HCT116 (cell line): ENCODE measurements at regions not wholly inside any gene's neighbourhood (a gene's known extent, or its start where the extent isn't known, plus 50 kb on each side); places are given as distances from the start of the nearest gene placed in this dataset.

ENCODE experiments used
- ATAC-seq: fragments of 200-7000 bp; cut with Tn5 transposase; 2 replicates; pipeline ENCODE4 v1.9.1; 2020; ENCODE audit warnings: mild to moderate bottlenecking, moderate library complexity
- BruUV-seq: library from RNA; stranded (reverse); fragments of 400-500 nt; replicated peaks from 2 replicates; lab custom pipeline; 2021; lab: Mats Ljungman, UMichigan
- CTCF ChIA-PET: fragments of 300-600 bp; sonication (Branson Sonifier 250); formaldehyde crosslinking; loops from one replicate; lab custom pipeline; 2021; ENCODE audit warnings: antibody characterized with exemption; lab: Charles Lee
- POLR2A ChIA-PET: fragments of 300-600, 350-600 bp; sonication (Branson Sonifier 250); formaldehyde crosslinking; loops from one replicate; lab custom pipeline; 2021; ENCODE audit warnings: antibody characterized with exemption; lab: Charles Lee
- RAD21 ChIA-PET, 2 experiments: fragments of 300-600 bp; sonication (Branson Sonifier 250); formaldehyde crosslinking; loops; one replicate each; lab custom pipeline; 2023; ENCODE audit warnings: low total read pairs in 2 of 2; ENCODE audit not compliant: uncharacterized antibody in 2 of 2, unreplicated experiment in 2 of 2, low non-redundant PET in 1 of 2; lab: Charles Lee
- DNase-seq: peaks from one replicate; pipeline ENCODE4 v3.0.0-alpha.2; 2010; ENCODE audit warnings: low read depth, low spot score
- H2AFZ ChIP-seq: fragments of 200-600 bp; shearing (Covaris generic), sonication (generic); 2 replicates; pipeline ENCODE4 v1.6.1; 2017; ENCODE audit warnings: low read depth, mixed run types, mixed read lengths, antibody characterized with exemption, low read length; ENCODE audit not compliant: poor library complexity, severe bottlenecking
- H3K27ac ChIP-seq: 2 replicates; pipeline ENCODE4 v1.5.1; 2012; ENCODE audit warnings: low read depth, low read length
- H3K27me3 ChIP-seq: fragments of 200-600 bp; sonication (generic); 2 replicates; pipeline ENCODE4 v1.6.1; 2016; ENCODE audit warnings: mixed run types, low read length, mixed read lengths; ENCODE audit not compliant: insufficient read depth
- H3K36me3 ChIP-seq, 2 experiments: fragments of 200-500 bp in 1 of 2; fragments of 200-600 bp in 1 of 2; sonication (Bioruptor generic) in 1 of 2; sonication (generic) in 1 of 2; 2 replicates each; pipeline versions ENCODE4 v1.5.1 to v1.6.1; 2014 to 2016; ENCODE audit warnings: low read length in 2 of 2, inconsistent platforms in 1 of 2, mixed read lengths in 1 of 2, mixed run types in 1 of 2; ENCODE audit not compliant: insufficient read depth in 2 of 2, control insufficient read depth in 1 of 2
- H3K4me1 ChIP-seq, 2 experiments: fragments of 200-600 bp in 1 of 2; sonication (generic) in 1 of 2; 2 replicates each; pipeline versions ENCODE4 v1.5.1 to v1.6.1; 2012 to 2017; ENCODE audit warnings: low read length in 2 of 2, inconsistent platforms in 1 of 2, mild to moderate bottlenecking in 1 of 2, mixed read lengths in 1 of 2, mixed run types in 1 of 2, moderate library complexity in 1 of 2; ENCODE audit not compliant: insufficient read depth in 2 of 2, control insufficient read depth in 1 of 2
- H3K4me2 ChIP-seq: fragments of 200-600 bp; sonication (generic); 2 replicates; pipeline ENCODE4 v1.6.1; 2017; ENCODE audit warnings: mixed run types, low read length, mixed read lengths
- H3K4me3 ChIP-seq, 2 experiments: fragments of 200-600 bp in 1 of 2; sonication (generic) in 1 of 2; replicated peaks in 1 of 2; 2 replicates each; pipeline ENCODE4 v1.5.1; 2011 to 2016; ENCODE audit warnings: low read length in 2 of 2, control low read depth in 1 of 2, low read depth in 1 of 2, mild to moderate bottlenecking in 1 of 2, mixed read lengths in 1 of 2, mixed run types in 1 of 2
- H3K79me2 ChIP-seq: fragments of 200-600 bp; sonication (generic); 2 replicates; pipeline ENCODE4 v1.6.1; 2017; ENCODE audit warnings: mild to moderate bottlenecking, mixed run types, low read length, moderate library complexity, mixed read lengths; ENCODE audit not compliant: insufficient read depth
- H3K9ac ChIP-seq: fragments of 200-600 bp; sonication (generic); 2 replicates; pipeline ENCODE4 v1.6.1; 2016; ENCODE audit warnings: low read length, mixed read lengths
- H3K9me2 ChIP-seq: fragments of 200-600 bp; sonication (generic), shearing (Covaris generic); 2 replicates; pipeline ENCODE4 v1.6.1; 2017; ENCODE audit warnings: mixed run types, mild to moderate bottlenecking, moderate library complexity; ENCODE audit not compliant: insufficient read depth
- H3K9me3 ChIP-seq, 2 experiments: fragments of 200-500 bp in 1 of 2; fragments of 200-600 bp in 1 of 2; sonication (Bioruptor generic) in 1 of 2; sonication (generic) in 1 of 2; 2 replicates each; pipeline ENCODE4 v1.6.1; 2014 to 2017; ENCODE audit warnings: low read length in 2 of 2, mixed read lengths in 2 of 2, inconsistent platforms in 1 of 2, low read depth in 1 of 2, mild to moderate bottlenecking in 1 of 2, mixed run types in 1 of 2, moderate library complexity in 1 of 2; ENCODE audit not compliant: control insufficient read depth in 1 of 2, insufficient read depth in 1 of 2
- H4K20me1 ChIP-seq: fragments of 200-600 bp; sonication (generic), shearing (Covaris generic); 2 replicates; pipeline ENCODE4 v1.6.1; 2017; ENCODE audit warnings: mixed run types, mild to moderate bottlenecking, moderate library complexity; ENCODE audit not compliant: insufficient read depth
- ATF3 ChIP-seq: IDR thresholded peaks from 2 replicates; pipeline ENCODE4 v1.6.1; 2012
- CBX3 ChIP-seq: IDR thresholded peaks from 2 replicates; pipeline ENCODE4 v1.6.1; 2012; ENCODE audit warnings: low read depth
- CEBPB ChIP-seq: IDR thresholded peaks from 2 replicates; pipeline ENCODE4 v1.6.1; 2012; ENCODE audit warnings: low read depth
- CTCF ChIP-seq, 3 experiments: fragments of 200-600 bp in 1 of 3; sonication (generic) in 1 of 3; IDR thresholded peaks in 2 of 3; conservative IDR thresholded peaks in 1 of 3; 2 replicates each; pipeline ENCODE4 v1.5.1; 2012 to 2017; ENCODE audit warnings: low read depth in 2 of 3, low read length in 2 of 3, antibody characterized with exemption in 1 of 3, borderline replicate concordance in 1 of 3, control low read depth in 1 of 3, mild to moderate bottlenecking in 1 of 3, mixed read lengths in 1 of 3, mixed run types in 1 of 3, moderate library complexity in 1 of 3; ENCODE audit not compliant: insufficient read depth in 1 of 3
- ELF1 ChIP-seq: IDR thresholded peaks from 2 replicates; pipeline ENCODE4 v1.6.1; 2012; ENCODE audit warnings: low read depth, borderline replicate concordance
- EZH2phosphoT487 ChIP-seq: fragments of 200-600 bp; IDR thresholded peaks from 2 replicates; pipeline ENCODE4 v1.6.1; 2018; ENCODE audit warnings: antibody characterized with exemption, borderline replicate concordance
- FOSL1 ChIP-seq: IDR thresholded peaks from 2 replicates; pipeline ENCODE4 v1.6.1; 2012; ENCODE audit warnings: low read depth
- JUND ChIP-seq: IDR thresholded peaks from 2 replicates; pipeline ENCODE4 v1.6.1; 2012
- POLR2A ChIP-seq: IDR thresholded peaks from 2 replicates; pipeline ENCODE4 v1.7.0; 2011; ENCODE audit warnings: borderline replicate concordance; ENCODE audit not compliant: insufficient read depth, insufficient read length; ENCODE audit errors: extremely low read depth
- POLR2AphosphoS5 ChIP-seq: IDR thresholded peaks from 2 replicates; pipeline ENCODE4 v1.6.1; 2011; ENCODE audit warnings: mild to moderate bottlenecking, low read depth, low read length, moderate library complexity
- RAD21 ChIP-seq: IDR thresholded peaks from 2 replicates; pipeline ENCODE4 v1.6.1; 2012; ENCODE audit warnings: low read depth, mild to moderate bottlenecking
- SIN3A ChIP-seq: IDR thresholded peaks from 2 replicates; pipeline ENCODE4 v1.6.1; 2012; ENCODE audit warnings: low read depth
- SP1 ChIP-seq: IDR thresholded peaks from 2 replicates; pipeline ENCODE4 v1.6.1; 2012; ENCODE audit warnings: low read depth
- SRF ChIP-seq: IDR thresholded peaks from 2 replicates; pipeline ENCODE4 v1.6.1; 2012; ENCODE audit warnings: low read depth
- TCF7L2 ChIP-seq: IDR thresholded peaks from 2 replicates; pipeline ENCODE4 v1.7.0; 2011; ENCODE audit warnings: borderline replicate concordance, inconsistent platforms; ENCODE audit not compliant: insufficient read depth, insufficient read length; ENCODE audit errors: extremely low read depth
- YY1 ChIP-seq: IDR thresholded peaks from 2 replicates; pipeline ENCODE4 v1.6.1; 2011; ENCODE audit warnings: low read length, low read depth, moderate library complexity, mild to moderate bottlenecking; ENCODE audit not compliant: insufficient replicate concordance; ENCODE audit errors: extremely low read depth
- ZBTB33 ChIP-seq: IDR thresholded peaks from 2 replicates; pipeline ENCODE4 v1.6.1; 2011; ENCODE audit warnings: mild to moderate bottlenecking, low read length, moderate library complexity; ENCODE audit not compliant: insufficient replicate concordance; ENCODE audit errors: extremely low read depth
- ZFX ChIP-seq: fragments of 450-650 bp; IDR thresholded peaks from 2 replicates; pipeline ENCODE4 v1.6.1; 2017
- ZNF274 ChIP-seq: fragments of 200-500 bp; sonication (Bioruptor generic); IDR thresholded peaks from 2 replicates; pipeline ENCODE4 v1.6.1; 2014; ENCODE audit warnings: mild to moderate bottlenecking, low read depth, low read length, inconsistent platforms
- intact Hi-C: fragments of 100-400 bp; cut with micrococcal nuclease; formaldehyde crosslinking; loops from 2 replicates; pipeline ENCODE4 v1.10.0; 2022
- TF ChIP-seq, protein P1 (sequence below): IDR thresholded peaks from 2 replicates; pipeline ENCODE4 v1.6.1; 2012

GRCh38 chr4:114041117-114041475, 61.6 kb upstream of the ARSJ start:
- Histone ChIP-seq H3K4me1 (no peaks in the 10 kb centered on the region), H3K79me2 (no peaks in the 10 kb centered on the region), H3K27me3 (no peaks in the 10 kb centered on the region), H3K9me2 (no peaks in the 10 kb centered on the region), H3K27ac (no peak overlapping the region), H4K20me1 (no peaks in the 10 kb centered on the region), H3K9ac (no peak overlapping the region), H3K36me3 (no peaks in the 10 kb centered on the region), H3K4me3 (no peak overlapping the region), H3K4me2 (no peak overlapping the region), H2AFZ (no peak overlapping the region), H3K9me3 (no peaks in the 10 kb centered on the region)
- no peak for TF ChIP-seq ELF1
- DNase-seq = no peak
- ChIA-PET RAD21 (no interaction called here), CTCF (no interaction called here), POLR2A (no interaction called here)
- ATAC-seq = no peak
- intact Hi-C loops = no loop called here
- no TSS peak for BruUV-seq

DNA sequence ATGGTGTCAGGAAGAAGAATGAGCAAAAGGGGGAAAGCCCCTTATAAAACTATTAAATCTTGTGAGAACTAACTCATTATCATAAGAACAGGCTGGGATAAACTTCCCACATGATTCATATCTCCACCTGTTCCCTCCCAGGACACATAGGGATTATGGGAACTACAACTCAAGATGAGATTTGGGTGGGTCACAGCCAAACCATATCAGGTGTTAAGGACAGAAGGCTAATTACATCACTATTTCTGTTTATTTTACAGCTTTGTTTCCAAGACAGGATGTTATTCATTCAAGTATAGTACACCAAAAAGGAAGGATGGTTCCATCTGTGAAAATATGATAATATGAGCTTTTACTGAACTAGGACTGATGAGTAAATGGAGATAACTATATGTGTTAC, 63.7 kb upstream of the ARSJ start:
- no peaks in the 10 kb centered on the region for H3K4me1 ChIP-seq
- ChIA-PET CTCF (no interaction called here), POLR2A (no interaction called here), RAD21 (no interaction called here)
- no peak overlapping the region for H3K9ac ChIP-seq
- no peaks in the 10 kb centered on the region for H3K9me3 ChIP-seq
- ATAC-seq (no peak), DNase-seq (no peak)
- H3K4me3 ChIP-seq = no peak overlapping the region
- intact Hi-C loops = no loop called here
- H3K27ac ChIP-seq = no peak overlapping the region
- no peaks in the 10 kb centered on the region for H3K9me2 ChIP-seq
- H4K20me1 ChIP-seq = no peaks in the 10 kb centered on the region
- no peaks in the 10 kb centered on the region for H3K36me3 ChIP-seq
- H3K27me3 ChIP-seq = no peaks in the 10 kb centered on the region
- TF ChIP-seq ZBTB33 = no peak
- TF ChIP-seq SP1 = no peak
- TF ChIP-seq ATF3 = no peak
- TF ChIP-seq POLR2A = no peak
- no peak for TF ChIP-seq CTCF (IDR thresholded peaks at IDR 0.05 in 2 of 3, conservative IDR thresholded peaks at IDR 0.05 in 1 of 3; ENCODE audit: borderline replicate concordance in 1 of 3, insufficient read depth in 1 of 3, low read depth in 2 of 3, low read length in 2 of 3)
- no peak for TF ChIP-seq YY1
- no peak for TF ChIP-seq CEBPB
- no peak for TF ChIP-seq ELF1
- TF ChIP-seq TCF7L2 = no peak
- no peak for TF ChIP-seq POLR2AphosphoS5
- TF ChIP-seq ZFX = no peak
- TF ChIP-seq, protein P1, sequence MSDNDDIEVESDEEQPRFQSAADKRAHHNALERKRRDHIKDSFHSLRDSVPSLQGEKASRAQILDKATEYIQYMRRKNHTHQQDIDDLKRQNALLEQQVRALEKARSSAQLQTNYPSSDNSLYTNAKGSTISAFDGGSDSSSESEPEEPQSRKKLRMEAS = no peak
- no peak for TF ChIP-seq ZNF274
- no peak for TF ChIP-seq FOSL1
- TF ChIP-seq EZH2phosphoT487 = no peak
- TF ChIP-seq JUND = no peak
- no peak for TF ChIP-seq RAD21
- TF ChIP-seq SIN3A = no peak
- TF ChIP-seq CBX3 = no peak
- no peak for TF ChIP-seq SRF
- H3K79me2 ChIP-seq = no peaks in the 10 kb centered on the region
- H2AFZ ChIP-seq = no peak overlapping the region
- no TSS peak for BruUV-seq
- H3K4me2 ChIP-seq = no peak overlapping the region
